ENCODE measurements at regions not wholly inside any gene's neighbourhood (a gene's known extent, or its start where the extent isn't known, plus 50 kb on each side); places are given as distances from the start of the nearest gene placed in this dataset.

DNA sequence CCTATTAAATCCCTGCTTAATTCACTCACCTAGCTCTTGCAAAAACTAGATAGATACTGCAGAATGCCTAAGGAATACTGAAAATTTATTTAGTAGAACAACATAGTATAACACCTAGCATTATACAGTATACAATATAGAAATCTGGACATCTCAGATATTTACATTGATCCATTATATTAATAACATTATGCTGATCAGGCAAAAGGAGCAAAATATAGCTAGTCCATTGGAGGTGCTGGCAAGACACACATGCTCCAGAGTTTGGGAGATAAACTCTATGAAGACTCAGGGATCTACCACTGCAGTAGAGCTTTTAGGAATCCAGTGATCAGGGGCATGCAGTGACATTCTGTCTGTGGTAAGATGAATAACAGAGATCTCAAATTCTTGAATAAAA lies 357.6 kb downstream of the TBC1D4 start:
- TF ChIP-seq, protein P1, sequence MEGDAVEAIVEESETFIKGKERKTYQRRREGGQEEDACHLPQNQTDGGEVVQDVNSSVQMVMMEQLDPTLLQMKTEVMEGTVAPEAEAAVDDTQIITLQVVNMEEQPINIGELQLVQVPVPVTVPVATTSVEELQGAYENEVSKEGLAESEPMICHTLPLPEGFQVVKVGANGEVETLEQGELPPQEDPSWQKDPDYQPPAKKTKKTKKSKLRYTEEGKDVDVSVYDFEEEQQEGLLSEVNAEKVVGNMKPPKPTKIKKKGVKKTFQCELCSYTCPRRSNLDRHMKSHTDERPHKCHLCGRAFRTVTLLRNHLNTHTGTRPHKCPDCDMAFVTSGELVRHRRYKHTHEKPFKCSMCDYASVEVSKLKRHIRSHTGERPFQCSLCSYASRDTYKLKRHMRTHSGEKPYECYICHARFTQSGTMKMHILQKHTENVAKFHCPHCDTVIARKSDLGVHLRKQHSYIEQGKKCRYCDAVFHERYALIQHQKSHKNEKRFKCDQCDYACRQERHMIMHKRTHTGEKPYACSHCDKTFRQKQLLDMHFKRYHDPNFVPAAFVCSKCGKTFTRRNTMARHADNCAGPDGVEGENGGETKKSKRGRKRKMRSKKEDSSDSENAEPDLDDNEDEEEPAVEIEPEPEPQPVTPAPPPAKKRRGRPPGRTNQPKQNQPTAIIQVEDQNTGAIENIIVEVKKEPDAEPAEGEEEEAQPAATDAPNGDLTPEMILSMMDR (IDR thresholded peaks at IDR 0.05), result no peak
- no peak for TF ChIP-seq POLR2A (IDR thresholded peaks at IDR 0.05; ENCODE audit: low read depth)
